ENCODE measurements at regions not wholly inside any gene's neighbourhood (a gene's known extent, or its start where the extent isn't known, plus 50 kb on each side); places are given as distances from the start of the nearest gene placed in this dataset.
"Not testable (repeated sequence)": the region's sequence is repeated elsewhere in the genome, so short reads cannot be mapped to it uniquely, and the experiment has no call there.

- no peak overlapping the region for H3K4me3 ChIP-seq
- DNase-seq (ENCODE audit: low spot score) (no peak), ATAC-seq (ENCODE audit: insufficient number of reproducible peaks, low FRiP score, low read depth) (no peak)
- no peak for TF ChIP-seq CTCF (IDR thresholded peaks at IDR 0.05)
- H3K27me3 ChIP-seq (replicated peaks; ENCODE audit: insufficient read depth) = no peaks in the 10 kb centered on the region
- no peak overlapping the region for H3K27ac ChIP-seq
- H3K4me1 ChIP-seq (ENCODE audit: control insufficient read depth in 1 of 2, low read depth in 2 of 2) = peaks cover 0 to 5% of the 10 kb centered on the region in 2 donors
- no peaks in the 10 kb centered on the region for H3K36me3 ChIP-seq
- no peaks in the 10 kb centered on the region for H3K9me3 ChIP-seq
Observed at GRCh38 chr3:168951368-168951767, 712.1 kb downstream of the MECOM start.

- ATAC-seq (ENCODE audit: insufficient number of reproducible peaks, low FRiP score, low read depth) = no peak
- Histone ChIP-seq H3K27me3 (replicated peaks; ENCODE audit: insufficient read depth) (no peaks in the 10 kb centered on the region), H3K9me3 (no peaks in the 10 kb centered on the region), H3K27ac (no peak overlapping the region), H3K4me1 (ENCODE audit: control insufficient read depth in 1 of 2, low read depth in 2 of 2) (peaks cover 0 to 5% of the 10 kb centered on the region in 2 donors), H3K36me3 (no peaks in the 10 kb centered on the region), H3K4me3 (no peak overlapping the region)
- no peak for DNase-seq (ENCODE audit: low spot score)
- no peak for TF ChIP-seq CTCF (IDR thresholded peaks at IDR 0.05)
Observed at GRCh38 chr3:168950622-168951021, 712.9 kb downstream of the MECOM start.

GRCh38 chr3:168939651-168940238 lies 723.8 kb downstream of the MECOM start:
- H3K27ac ChIP-seq = no peak overlapping the region
- ATAC-seq (ENCODE audit: insufficient number of reproducible peaks, low FRiP score, low read depth) = no peak
- H3K4me1 ChIP-seq (ENCODE audit: control insufficient read depth in 1 of 2, low read depth in 2 of 2) = no peaks in the 10 kb centered on the region
- TF ChIP-seq CTCF (IDR thresholded peaks at IDR 0.05) = no peak
- H3K9me3 ChIP-seq = peaks cover 5% of the 10 kb centered on the region
- H3K36me3 ChIP-seq = no peaks in the 10 kb centered on the region
- no peak overlapping the region for H3K4me3 ChIP-seq
- no peak for DNase-seq (ENCODE audit: low spot score)
- H3K27me3 ChIP-seq (replicated peaks; ENCODE audit: insufficient read depth) = no peaks in the 10 kb centered on the region

- TF ChIP-seq CTCF (IDR thresholded peaks at IDR 0.05) = no peak
- no peak for DNase-seq (ENCODE audit: low spot score)
- Histone ChIP-seq H3K9me3 (peaks cover 5% of the 10 kb centered on the region), H3K4me1 (ENCODE audit: control insufficient read depth in 1 of 2, low read depth in 2 of 2) (no peaks in the 10 kb centered on the region), H3K4me3 (no peak overlapping the region), H3K27me3 (replicated peaks; ENCODE audit: insufficient read depth) (no peaks in the 10 kb centered on the region), H3K36me3 (no peaks in the 10 kb centered on the region), H3K27ac (no peak overlapping the region)
- ATAC-seq (ENCODE audit: insufficient number of reproducible peaks, low FRiP score, low read depth) = no peak
Observed at GRCh38 chr3:168933614-168934013, 729.9 kb downstream of the MECOM start.

- not testable (repeated sequence) for H3K36me3 ChIP-seq; H3K9me3 ChIP-seq; DNase-seq (ENCODE audit: low spot score); ATAC-seq (ENCODE audit: insufficient number of reproducible peaks, low FRiP score, low read depth); H3K27ac ChIP-seq; H3K4me1 ChIP-seq (ENCODE audit: control insufficient read depth in 1 of 2, low read depth in 2 of 2); H3K27me3 ChIP-seq (replicated peaks; ENCODE audit: insufficient read depth); H3K4me3 ChIP-seq
Observed at GRCh38 chr3:168929997-168930396, 733.5 kb downstream of the MECOM start.

- Histone ChIP-seq H3K9me3 (no peaks in the 10 kb centered on the region), H3K36me3 (no peaks in the 10 kb centered on the region), H3K27me3 (replicated peaks; ENCODE audit: insufficient read depth) (no peaks in the 10 kb centered on the region), H3K4me3 (no peak overlapping the region), H3K27ac (no peak overlapping the region), H3K4me1 (ENCODE audit: control insufficient read depth in 1 of 2, low read depth in 2 of 2) (no peaks in the 10 kb centered on the region)
- no peak for ATAC-seq (ENCODE audit: insufficient number of reproducible peaks, low FRiP score, low read depth)
- TF ChIP-seq CTCF (IDR thresholded peaks at IDR 0.05) = no peak
- DNase-seq (ENCODE audit: low spot score) = no peak
Observed at GRCh38 chr3:168926426-168926825, 737.1 kb downstream of the MECOM start.
